A673 (cell line): ENCODE measurements at regions not wholly inside any gene's neighbourhood (a gene's known extent, or its start where the extent isn't known, plus 50 kb on each side); places are given as distances from the start of the nearest gene placed in this dataset.

Experiments
- EZH2 ChIP-seq: fragments of 200-600 bp; sonication (generic); IDR thresholded peaks from 2 replicates; pipeline ENCODE4 v1.6.1; 2017; ENCODE audit warnings: borderline replicate concordance, low read depth, mild to moderate bottlenecking, mixed read lengths, antibody characterized with exemption, low read length; ENCODE audit not compliant: poor library complexity, severe bottlenecking
- TF ChIP-seq, protein P1 (sequence below): fragments of 300-800, 200-600 bp; sonication (generic); conservative IDR thresholded peaks from 2 replicates; pipeline ENCODE4 v1.5.1; 2017; ENCODE audit warnings: low read depth, mild to moderate bottlenecking, antibody characterized with exemption, low read length, moderate library complexity, mixed read lengths

DNA sequence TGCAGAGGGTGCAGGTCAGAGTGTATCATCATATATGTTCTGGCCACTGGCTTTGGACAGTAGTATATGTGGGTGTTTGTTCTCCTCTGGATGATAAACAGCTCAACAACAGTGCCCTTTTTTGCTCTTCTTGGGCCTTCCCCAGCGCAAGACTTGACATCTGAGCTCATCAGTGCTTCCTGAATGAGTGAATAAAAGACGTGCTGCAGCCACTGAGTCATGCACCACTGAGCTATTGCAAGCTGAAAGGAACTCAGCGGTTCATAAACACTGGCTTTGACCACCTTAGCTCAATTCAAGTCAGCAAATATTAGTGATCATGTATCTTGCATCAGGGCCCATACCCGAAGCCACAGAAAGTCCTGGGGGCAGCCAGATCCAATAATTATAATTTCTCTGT lies 105.3 kb upstream of the KCNG1 start:
- TF ChIP-seq, protein P1, sequence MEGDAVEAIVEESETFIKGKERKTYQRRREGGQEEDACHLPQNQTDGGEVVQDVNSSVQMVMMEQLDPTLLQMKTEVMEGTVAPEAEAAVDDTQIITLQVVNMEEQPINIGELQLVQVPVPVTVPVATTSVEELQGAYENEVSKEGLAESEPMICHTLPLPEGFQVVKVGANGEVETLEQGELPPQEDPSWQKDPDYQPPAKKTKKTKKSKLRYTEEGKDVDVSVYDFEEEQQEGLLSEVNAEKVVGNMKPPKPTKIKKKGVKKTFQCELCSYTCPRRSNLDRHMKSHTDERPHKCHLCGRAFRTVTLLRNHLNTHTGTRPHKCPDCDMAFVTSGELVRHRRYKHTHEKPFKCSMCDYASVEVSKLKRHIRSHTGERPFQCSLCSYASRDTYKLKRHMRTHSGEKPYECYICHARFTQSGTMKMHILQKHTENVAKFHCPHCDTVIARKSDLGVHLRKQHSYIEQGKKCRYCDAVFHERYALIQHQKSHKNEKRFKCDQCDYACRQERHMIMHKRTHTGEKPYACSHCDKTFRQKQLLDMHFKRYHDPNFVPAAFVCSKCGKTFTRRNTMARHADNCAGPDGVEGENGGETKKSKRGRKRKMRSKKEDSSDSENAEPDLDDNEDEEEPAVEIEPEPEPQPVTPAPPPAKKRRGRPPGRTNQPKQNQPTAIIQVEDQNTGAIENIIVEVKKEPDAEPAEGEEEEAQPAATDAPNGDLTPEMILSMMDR = no peak
- TF ChIP-seq EZH2 = no peak
